GM08714 (cell line): ENCODE measurements at regions not wholly inside any gene's neighbourhood (a gene's known extent, or its start where the extent isn't known, plus 50 kb on each side); places are given as distances from the start of the nearest gene placed in this dataset.
"Not testable (repeated sequence)": the region's sequence is repeated elsewhere in the genome, so short reads cannot be mapped to it uniquely, and the experiment has no call there.

Experiments used
- H3K4me3 ChIP-seq: fragments of 200-500 bp; sonication (Bioruptor generic); 2 replicates; pipeline ENCODE4 v1.5.1; 2014; ENCODE audit warnings: mild to moderate bottlenecking, low read length, inconsistent platforms
- ZNF274 ChIP-seq: IDR thresholded peaks from 2 replicates; pipeline ENCODE4 v1.6.1; 2012; ENCODE audit warnings: mild to moderate bottlenecking, low read depth, low read length

- TF ChIP-seq ZNF274, result no peak
- H3K4me3 ChIP-seq, result no peak overlapping the region
Measured at GRCh38 chr1:187942986-187943385, 1114.2 kb downstream of the PLA2G4A start.

- H3K4me3 ChIP-seq, result no peak overlapping the region
- TF ChIP-seq ZNF274, result no peak
Measured at GRCh38 chr1:187943606-187944403, 1115.1 kb downstream of the PLA2G4A start.

GRCh38 chr1:187946661-187947060, 1117.9 kb downstream of the PLA2G4A start:
- not testable (repeated sequence) for H3K4me3 ChIP-seq

- no peak overlapping the region for H3K4me3 ChIP-seq
- TF ChIP-seq ZNF274, result no peak
Measured at GRCh38 chr1:187947359-187947758, 1118.6 kb downstream of the PLA2G4A start.

- H3K4me3 ChIP-seq, result no peak overlapping the region
- no peak for TF ChIP-seq ZNF274
Measured at GRCh38 chr1:187948170-187948794, 1119.5 kb downstream of the PLA2G4A start.

- no peak for TF ChIP-seq ZNF274
Measured at GRCh38 chr1:187949567-187949966, 1120.8 kb downstream of the PLA2G4A start.

GRCh38 chr1:187951817-187952216, 1123.1 kb downstream of the PLA2G4A start:
- no peak overlapping the region for H3K4me3 ChIP-seq
- TF ChIP-seq ZNF274, result no peak

More at GRCh38 chr1:187949567-187949966, 1120.8 kb downstream of the PLA2G4A start:
- no peak overlapping the region for H3K4me3 ChIP-seq

- no peak overlapping the region for H3K4me3 ChIP-seq
- no peak for TF ChIP-seq ZNF274
Measured at GRCh38 chr1:187952446-187952845, 1123.7 kb downstream of the PLA2G4A start.

GRCh38 chr1:187956975-187957374, 1128.2 kb downstream of the PLA2G4A start:
- H3K4me3 ChIP-seq, result no peak overlapping the region
- no peak for TF ChIP-seq ZNF274

GRCh38 chr1:187958207-187958606, 1129.5 kb downstream of the PLA2G4A start:
- no peak for TF ChIP-seq ZNF274

GRCh38 chr1:187959062-187959461, 1130.3 kb downstream of the PLA2G4A start:
- no peak overlapping the region for H3K4me3 ChIP-seq
- no peak for TF ChIP-seq ZNF274

More at GRCh38 chr1:187958207-187958606, 1129.5 kb downstream of the PLA2G4A start:
- H3K4me3 ChIP-seq, result no peak overlapping the region

GRCh38 chr1:187960125-187960638, 1131.4 kb downstream of the PLA2G4A start:
- no peak overlapping the region for H3K4me3 ChIP-seq
- TF ChIP-seq ZNF274, result no peak

GRCh38 chr1:187961895-187962294, 1133.1 kb downstream of the PLA2G4A start:
- no peak for TF ChIP-seq ZNF274
- H3K4me3 ChIP-seq, result no peak overlapping the region

GRCh38 chr1:187971851-187972250, 1143.1 kb downstream of the PLA2G4A start:
- H3K4me3 ChIP-seq, result no peak overlapping the region
- TF ChIP-seq ZNF274, result no peak

GRCh38 chr1:187977298-187977697, 1148.5 kb downstream of the PLA2G4A start:
- H3K4me3 ChIP-seq, result no peak overlapping the region
- no peak for TF ChIP-seq ZNF274
